Activated CD8-positive, alpha-beta memory T cell treated with anti-CD3 and anti-CD28 coated beads for 48 hours (primary cell): ENCODE measurements at regions not wholly inside any gene's neighbourhood (a gene's known extent, or its start where the extent isn't known, plus 50 kb on each side); places are given as distances from the start of the nearest gene placed in this dataset.

Experiments
- DNase-seq, 3 experiments: peaks; one replicate each; pipeline ENCODE4 v3.0.0-alpha.2; 2020; ENCODE audit warnings: low read depth in 2 of 3, low spot score in 2 of 3

DNA sequence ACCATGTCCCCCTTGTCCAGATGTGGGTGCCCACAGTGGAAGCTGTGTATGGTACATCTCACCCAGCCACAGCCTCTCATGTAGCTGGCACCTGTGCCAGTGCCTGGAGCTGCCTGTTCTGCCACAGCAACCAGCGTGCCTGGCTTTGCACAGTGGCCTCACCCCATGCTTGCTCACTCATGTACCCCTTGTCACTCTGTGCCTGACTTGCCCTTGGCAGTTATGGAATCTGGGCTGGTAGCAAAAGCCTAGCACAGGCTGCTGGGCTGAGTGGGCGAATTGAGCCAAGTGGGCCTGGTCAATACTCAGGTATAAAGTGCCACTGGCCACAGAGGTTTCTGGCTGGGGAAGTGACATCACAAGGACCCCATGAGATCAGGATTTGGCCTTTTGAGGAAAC, 264.2 kb downstream of the INSC start:
- no peak for DNase-seq

- DNase-seq, result no peak
These were observed 264.8 kb downstream of the INSC start for GRCh38 chr11:15379483-15379882.

- no peak for DNase-seq
These were observed 276.1 kb downstream of the INSC start for GRCh38 chr11:15390857-15391256.

- DNase-seq, result no peak
These were observed 282.1 kb downstream of the INSC start for GRCh38 chr11:15396778-15397177.

- no peak for DNase-seq
These were observed 292.2 kb downstream of the INSC start for GRCh38 chr11:15406851-15407351.

GRCh38 chr11:15412054-15412453, 297.3 kb downstream of the INSC start:
- DNase-seq, result no peak

DNA sequence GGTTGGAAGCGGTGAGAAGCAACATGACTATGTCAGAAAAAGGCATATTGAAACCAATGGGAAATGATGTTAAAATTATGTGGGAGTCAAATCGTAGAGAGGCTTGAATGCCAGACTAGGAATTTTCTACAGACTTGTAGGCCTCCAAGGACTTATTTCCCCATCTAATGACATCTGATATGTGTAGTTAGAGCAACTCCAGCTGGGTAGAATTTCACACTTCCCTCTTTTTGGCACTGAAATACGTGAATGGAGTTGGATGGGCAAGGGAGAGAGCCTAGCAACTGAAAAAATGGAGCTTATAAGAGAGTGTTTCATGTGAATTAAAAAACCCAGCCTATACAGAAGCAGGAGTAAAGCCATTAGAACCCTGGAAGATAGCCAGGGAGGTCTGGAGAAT, 304.2 kb downstream of the INSC start:
- DNase-seq, result no peak

DNA sequence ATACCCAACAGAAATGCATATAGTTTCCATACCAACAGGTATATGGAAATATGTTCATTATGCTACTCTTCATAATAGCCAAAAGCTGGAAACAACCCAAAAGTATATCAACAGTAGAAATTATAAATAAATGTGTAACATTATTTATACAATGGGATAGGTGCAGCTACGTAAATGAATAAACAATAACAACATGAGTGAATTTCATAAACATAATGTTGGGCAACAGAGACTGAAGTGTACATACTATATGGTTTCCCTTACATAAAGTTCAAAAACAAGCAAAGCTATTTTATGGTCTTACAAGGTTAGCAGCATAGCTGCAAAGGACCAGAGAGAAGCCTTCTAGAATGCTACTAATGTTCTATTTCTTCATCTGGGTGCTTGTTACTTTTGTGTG, 305.0 kb downstream of the INSC start:
- DNase-seq, result no peak

- no peak for DNase-seq
These were observed 315.7 kb downstream of the INSC start for GRCh38 chr11:15430381-15430780.

- no peak for DNase-seq
These were observed 319.8 kb downstream of the INSC start for GRCh38 chr11:15434529-15434928.

- DNase-seq, result no peak
These were observed 331.6 kb downstream of the INSC start for GRCh38 chr11:15446315-15446714.

GRCh38 chr11:15446929-15447328, 332.2 kb downstream of the INSC start:
- no peak for DNase-seq

DNA sequence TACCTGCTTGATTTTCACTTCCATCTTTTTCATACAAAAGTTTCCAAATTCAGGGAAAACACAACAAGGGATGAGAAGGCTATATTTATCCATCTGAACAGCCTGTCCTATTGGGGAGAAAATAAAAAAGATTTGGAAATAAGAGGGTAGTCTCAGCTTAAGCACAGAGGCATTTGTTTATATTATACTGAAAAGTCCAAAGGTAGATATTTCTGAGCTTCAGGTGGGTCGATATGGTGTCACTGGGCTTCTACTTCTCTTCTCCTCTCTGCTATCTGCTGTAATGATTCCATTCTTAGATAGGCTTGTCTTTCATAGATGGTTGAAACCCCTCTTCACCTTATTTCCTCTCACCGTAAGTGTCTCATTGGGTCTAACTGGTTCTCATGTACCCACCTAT, 337.0 kb downstream of the INSC start:
- DNase-seq, result no peak

- DNase-seq, result no peak
These were observed 338.6 kb downstream of the INSC start for GRCh38 chr11:15453211-15453765.

DNA sequence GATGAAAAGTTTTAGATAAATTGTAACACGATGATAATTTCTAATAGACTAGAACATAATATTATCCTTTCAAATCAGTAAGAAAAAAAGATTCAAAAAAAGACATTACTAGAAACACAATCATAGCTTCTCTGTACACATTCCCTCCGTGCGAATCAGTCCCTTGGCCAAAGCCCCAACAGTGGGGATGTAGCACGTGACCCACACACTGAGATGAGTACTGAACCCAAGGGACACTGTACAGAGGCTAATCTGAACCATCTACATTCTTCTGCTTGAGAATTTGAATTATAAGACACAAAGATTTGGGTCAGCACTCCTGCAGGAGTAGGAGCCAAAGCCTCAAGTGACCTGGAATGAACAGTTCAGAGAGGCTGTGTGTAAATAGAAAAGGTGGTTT, 353.7 kb downstream of the INSC start:
- no peak for DNase-seq

DNA sequence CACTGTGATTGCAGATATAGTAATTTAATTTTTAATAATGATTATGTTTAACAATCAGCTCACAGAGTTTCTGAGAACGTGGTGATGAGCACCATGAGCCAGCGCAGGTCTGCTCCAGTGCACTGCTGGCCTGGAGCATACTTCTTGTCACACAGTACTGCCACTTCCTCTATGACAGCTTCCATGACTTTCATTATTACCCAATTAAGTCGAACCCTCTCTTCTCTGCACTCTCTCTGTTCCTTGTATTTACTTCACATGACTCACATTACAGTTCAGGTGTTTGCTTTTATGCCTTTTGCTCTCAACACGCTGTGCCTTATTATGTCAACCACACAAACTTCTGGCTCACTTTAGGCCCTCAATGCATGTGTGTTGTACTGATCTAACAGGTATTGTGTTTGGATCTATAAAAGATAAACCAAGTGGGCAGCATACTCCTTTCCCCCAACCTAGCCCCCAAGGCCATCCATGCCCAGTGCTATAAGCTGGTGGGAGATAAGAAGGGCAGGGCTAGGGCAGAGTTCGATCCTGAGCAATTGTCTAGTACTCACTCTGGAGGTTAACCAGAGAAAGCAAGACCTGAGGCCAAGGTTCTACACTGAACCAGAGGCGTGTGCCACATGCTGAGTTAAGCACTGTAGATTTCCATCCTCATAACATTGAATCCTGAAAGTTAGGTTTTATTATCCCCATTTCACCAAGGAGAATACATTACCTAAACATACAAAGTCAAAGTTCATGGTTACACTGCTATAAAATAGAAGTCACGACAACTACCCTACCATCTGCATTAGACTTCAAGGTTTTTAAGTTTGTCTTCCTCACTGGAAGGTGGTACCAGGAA, 356.5 kb downstream of the INSC start:
- no peak for DNase-seq

- DNase-seq, result no peak
These were observed 357.4 kb downstream of the INSC start for GRCh38 chr11:15471895-15472799.

DNA sequence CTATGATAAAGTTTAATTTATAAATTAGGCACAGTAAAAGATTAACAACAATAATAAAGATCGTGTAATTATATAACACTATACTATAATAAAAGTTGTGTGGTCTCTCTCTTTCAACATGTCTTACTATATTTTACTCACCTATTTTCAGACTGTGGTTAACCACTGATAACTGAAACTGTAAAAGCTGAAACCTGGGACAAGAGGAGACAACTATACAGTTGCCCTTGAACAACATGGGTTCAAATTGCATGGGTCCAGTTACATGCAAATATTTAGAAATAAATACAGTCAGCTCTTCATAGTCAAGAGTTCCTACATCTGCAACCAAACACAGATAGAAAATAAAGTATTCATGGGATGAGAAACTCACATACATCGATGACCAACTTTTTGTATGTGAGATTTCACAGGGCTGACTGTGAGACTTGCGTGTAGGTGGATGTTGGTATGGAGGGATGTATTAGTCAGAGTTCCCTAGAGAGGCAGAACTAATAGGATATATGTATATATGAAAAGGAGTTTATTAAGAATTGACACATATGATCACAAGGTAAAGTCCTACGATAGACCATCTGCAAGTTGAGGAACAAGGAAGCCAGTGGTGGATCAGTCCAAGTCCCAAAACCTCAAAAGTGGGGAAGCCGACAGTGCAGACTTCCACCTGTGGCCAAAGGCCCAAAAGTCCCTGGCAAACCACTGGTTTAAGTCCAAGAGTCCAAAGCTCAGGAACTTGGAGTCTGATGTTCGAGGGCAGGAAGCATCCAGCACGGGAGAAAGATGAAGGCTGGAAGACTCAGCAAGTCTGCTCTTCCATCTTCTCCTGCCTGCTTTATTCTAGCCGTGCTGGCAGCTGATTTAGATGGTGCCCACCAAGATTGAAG, 359.5 kb downstream of the INSC start:
- DNase-seq, result no peak

GRCh38 chr11:15476371-15476917, 361.7 kb downstream of the INSC start:
- DNase-seq, result no peak

DNA sequence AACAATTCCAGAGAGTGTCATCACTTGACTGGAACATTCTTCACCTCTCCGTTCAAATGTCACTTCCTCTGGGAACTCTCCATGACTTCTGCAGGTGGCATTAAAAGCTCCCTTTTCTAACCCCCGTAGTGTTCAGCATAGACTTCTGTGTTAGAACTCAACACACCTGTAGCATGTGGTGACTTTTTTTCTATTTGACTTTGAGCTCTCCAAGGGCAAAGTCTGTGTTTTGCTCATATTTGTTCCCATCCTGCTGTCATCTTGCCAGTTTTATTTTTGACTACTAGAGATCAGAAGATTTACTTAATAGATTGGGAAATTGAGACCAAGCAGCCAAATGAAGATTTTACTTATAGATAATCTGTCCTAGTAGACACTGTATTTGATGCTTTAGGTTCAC, 367.1 kb downstream of the INSC start:
- DNase-seq, result no peak
